ENCODE measurements at regions not wholly inside any gene's neighbourhood (a gene's known extent, or its start where the extent isn't known, plus 50 kb on each side); places are given as distances from the start of the nearest gene placed in this dataset.

- H3K27ac ChIP-seq: no peak overlapping the region
- TF ChIP-seq, protein P1, sequence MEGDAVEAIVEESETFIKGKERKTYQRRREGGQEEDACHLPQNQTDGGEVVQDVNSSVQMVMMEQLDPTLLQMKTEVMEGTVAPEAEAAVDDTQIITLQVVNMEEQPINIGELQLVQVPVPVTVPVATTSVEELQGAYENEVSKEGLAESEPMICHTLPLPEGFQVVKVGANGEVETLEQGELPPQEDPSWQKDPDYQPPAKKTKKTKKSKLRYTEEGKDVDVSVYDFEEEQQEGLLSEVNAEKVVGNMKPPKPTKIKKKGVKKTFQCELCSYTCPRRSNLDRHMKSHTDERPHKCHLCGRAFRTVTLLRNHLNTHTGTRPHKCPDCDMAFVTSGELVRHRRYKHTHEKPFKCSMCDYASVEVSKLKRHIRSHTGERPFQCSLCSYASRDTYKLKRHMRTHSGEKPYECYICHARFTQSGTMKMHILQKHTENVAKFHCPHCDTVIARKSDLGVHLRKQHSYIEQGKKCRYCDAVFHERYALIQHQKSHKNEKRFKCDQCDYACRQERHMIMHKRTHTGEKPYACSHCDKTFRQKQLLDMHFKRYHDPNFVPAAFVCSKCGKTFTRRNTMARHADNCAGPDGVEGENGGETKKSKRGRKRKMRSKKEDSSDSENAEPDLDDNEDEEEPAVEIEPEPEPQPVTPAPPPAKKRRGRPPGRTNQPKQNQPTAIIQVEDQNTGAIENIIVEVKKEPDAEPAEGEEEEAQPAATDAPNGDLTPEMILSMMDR (conservative IDR thresholded peaks at IDR 0.05): no peak
- TF ChIP-seq ZFX (IDR thresholded peaks at IDR 0.05): no peak
Observed at GRCh38 chr4:123896446-123897071, 500.0 kb downstream of the SPRY1 start.

DNA sequence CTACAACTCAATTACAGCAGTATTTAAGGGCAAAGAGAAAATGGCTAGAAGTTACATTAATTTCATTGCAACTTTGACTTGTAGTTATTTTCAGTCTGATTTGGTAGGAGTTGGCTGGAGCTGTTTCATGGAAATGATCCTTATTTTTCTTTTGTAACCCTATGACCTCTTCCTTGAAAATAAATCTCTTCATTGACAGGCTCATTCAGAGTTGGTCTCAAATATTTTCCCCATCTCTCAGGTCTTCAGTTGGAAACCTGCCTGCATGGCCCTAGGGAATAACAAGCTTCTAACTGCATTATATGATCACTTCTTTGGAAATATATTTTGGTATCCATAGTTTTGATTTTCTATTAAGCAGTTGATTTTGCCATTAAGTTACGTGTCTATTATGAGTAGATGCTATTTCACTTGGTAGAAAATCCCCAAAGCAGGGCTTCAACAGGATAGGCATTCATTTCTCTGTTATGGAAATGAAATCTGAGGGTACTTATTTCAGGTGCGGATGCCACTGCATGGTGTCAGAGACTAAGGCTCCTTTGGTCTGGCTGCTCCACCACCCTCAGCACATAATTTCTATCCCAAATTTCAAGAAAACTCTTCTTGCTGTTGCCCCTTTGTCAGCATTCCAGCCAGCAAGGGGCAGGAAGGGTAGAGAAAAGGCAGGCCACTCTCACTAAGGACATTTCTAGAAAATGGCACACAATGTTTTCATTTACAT, 502.5 kb downstream of the SPRY1 start:
- no peak for TF ChIP-seq ZFX (IDR thresholded peaks at IDR 0.05)
- TF ChIP-seq, protein P1 (conservative IDR thresholded peaks at IDR 0.05): no peak

GRCh38 chr4:123904882-123905281, 508.3 kb downstream of the SPRY1 start:
- TF ChIP-seq ZFX (IDR thresholded peaks at IDR 0.05): no peak
- TF ChIP-seq, protein P1 (conservative IDR thresholded peaks at IDR 0.05): no peak
- no peak overlapping the region for H3K27ac ChIP-seq

More for the DNA sequence above, 502.5 kb downstream of the SPRY1 start:
- no peak overlapping the region for H3K27ac ChIP-seq

- TF ChIP-seq, protein P1 (conservative IDR thresholded peaks at IDR 0.05): no peak
- TF ChIP-seq ZFX (IDR thresholded peaks at IDR 0.05): no peak
- H3K27ac ChIP-seq: no peak overlapping the region
Observed at GRCh38 chr4:123913598-123913997, 517.0 kb downstream of the SPRY1 start.

DNA sequence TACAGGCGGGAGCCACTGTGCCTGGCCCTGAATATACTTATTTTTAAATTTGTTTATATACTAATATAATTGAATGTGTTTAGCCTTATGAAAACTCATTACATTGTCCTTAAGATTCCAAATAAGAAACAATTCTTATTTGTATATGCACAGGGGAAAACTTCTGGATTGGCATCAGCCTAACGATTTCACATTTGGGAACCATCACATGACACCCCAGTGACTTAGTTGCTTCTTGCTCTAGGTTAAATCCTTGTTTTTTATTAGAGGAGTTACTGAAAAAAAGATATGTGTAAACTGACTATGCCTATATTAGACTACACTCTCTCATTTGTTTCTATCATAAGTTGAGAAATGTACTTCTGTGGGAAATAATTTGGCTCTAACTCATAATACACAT, 520.2 kb downstream of the SPRY1 start:
- TF ChIP-seq ZFX (IDR thresholded peaks at IDR 0.05): no peak
- TF ChIP-seq, protein P1 (conservative IDR thresholded peaks at IDR 0.05): no peak

GRCh38 chr4:123919576-123920098, 523.0 kb downstream of the SPRY1 start:
- no peak for TF ChIP-seq ZFX (IDR thresholded peaks at IDR 0.05)
- TF ChIP-seq, protein P1 (conservative IDR thresholded peaks at IDR 0.05): no peak
- no peak overlapping the region for H3K27ac ChIP-seq

More for the DNA sequence above, 520.2 kb downstream of the SPRY1 start:
- H3K27ac ChIP-seq: no peak overlapping the region

DNA sequence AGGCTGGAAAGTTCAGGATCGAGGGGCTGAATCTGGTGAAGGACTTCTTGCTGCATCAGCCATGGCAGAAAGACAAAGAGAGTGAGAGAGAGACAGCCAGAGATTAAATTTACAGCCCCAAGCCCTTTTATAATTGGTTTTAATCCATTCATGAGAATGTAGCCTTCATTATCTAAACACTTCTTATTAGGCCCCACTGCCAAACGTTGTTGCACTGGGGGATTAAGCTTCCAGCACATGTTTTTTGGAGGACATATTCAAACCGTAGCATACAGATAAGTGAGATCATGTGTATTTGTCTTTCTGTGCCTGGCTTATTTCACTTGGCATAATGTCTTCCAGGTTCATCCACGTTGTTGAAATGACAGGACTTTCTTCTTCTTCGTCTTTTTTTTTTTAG, 524.7 kb downstream of the SPRY1 start:
- no peak overlapping the region for H3K27ac ChIP-seq
- TF ChIP-seq ZFX (IDR thresholded peaks at IDR 0.05): no peak
- TF ChIP-seq, protein P1 (conservative IDR thresholded peaks at IDR 0.05): no peak
